ENCODE measurements at regions not wholly inside any gene's neighbourhood (a gene's known extent, or its start where the extent isn't known, plus 50 kb on each side); places are given as distances from the start of the nearest gene placed in this dataset.
"Not testable (repeated sequence)": the region's sequence is repeated elsewhere in the genome, so short reads cannot be mapped to it uniquely, and the experiment has no call there.

DNA sequence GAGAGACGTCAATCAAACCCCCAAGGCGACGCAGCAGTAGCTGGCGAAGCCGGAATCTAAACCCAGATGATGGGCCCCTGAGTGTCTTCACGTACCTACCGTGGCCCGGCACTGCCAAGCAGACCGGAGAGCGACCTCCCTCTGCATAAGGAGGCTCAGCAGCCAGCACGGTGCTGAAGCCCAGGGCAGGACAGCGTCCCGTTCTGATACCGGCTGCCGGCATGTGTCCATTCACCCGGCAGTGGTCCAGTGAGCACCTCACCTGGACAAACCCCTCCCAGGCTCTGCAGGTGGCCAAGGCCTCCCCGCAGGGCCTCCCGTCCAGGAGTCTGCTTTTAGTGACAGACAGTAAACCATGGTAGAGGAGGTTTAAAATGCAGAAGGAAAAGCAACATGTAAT lies 142.0 kb downstream of the BRD1 start:
- H3K4me3 ChIP-seq (ENCODE audit: low read length) = no peak overlapping the region
- H3K4me1 ChIP-seq (ENCODE audit: insufficient read depth, low read length) = no peaks in the 10 kb centered on the region
- no peak overlapping the region for H3K9ac ChIP-seq (ENCODE audit: low read depth, low read length)
- H3K9me3 ChIP-seq (ENCODE audit: insufficient read depth, low read depth, low read length) = no peaks in the 10 kb centered on the region
- H3K27me3 ChIP-seq (ENCODE audit: insufficient read depth, low read length) = no peaks in the 10 kb centered on the region
- no peaks in the 10 kb centered on the region for H3K36me3 ChIP-seq (ENCODE audit: insufficient read depth, low read depth, low read length)
- no peak overlapping the region for H3K27ac ChIP-seq (ENCODE audit: low read length)

DNA sequence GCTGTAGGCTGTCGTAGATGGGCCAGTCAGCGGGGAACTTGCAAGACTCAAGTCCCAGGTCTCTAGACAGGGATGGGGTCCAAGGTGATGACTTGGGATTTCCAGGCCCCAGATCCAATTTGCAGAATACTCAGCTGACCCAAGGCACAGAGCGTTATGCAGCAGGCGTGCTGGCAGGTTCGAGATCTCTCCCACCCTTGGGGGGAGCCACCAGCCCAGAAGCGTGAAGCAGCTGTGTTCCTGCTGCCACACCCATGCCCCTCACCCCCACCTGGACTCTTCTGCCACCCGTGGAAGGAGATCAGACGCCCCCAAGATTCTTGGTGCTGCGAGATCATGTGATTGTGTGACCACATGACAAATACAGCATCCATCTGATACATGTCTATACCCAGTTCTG lies 142.6 kb downstream of the BRD1 start:
- Histone ChIP-seq H3K27me3 (ENCODE audit: insufficient read depth, low read length) (no peaks in the 10 kb centered on the region), H3K4me3 (ENCODE audit: low read length) (no peak overlapping the region), H3K4me1 (ENCODE audit: insufficient read depth, low read length) (no peaks in the 10 kb centered on the region), H3K9ac (ENCODE audit: low read depth, low read length) (no peak overlapping the region), H3K9me3 (ENCODE audit: insufficient read depth, low read depth, low read length) (no peaks in the 10 kb centered on the region), H3K36me3 (ENCODE audit: insufficient read depth, low read depth, low read length) (no peaks in the 10 kb centered on the region), H3K27ac (ENCODE audit: low read length) (no peak overlapping the region)

- H3K27ac ChIP-seq (ENCODE audit: low read length) = no peak overlapping the region
- no peak overlapping the region for H3K9ac ChIP-seq (ENCODE audit: low read depth, low read length)
- no peak overlapping the region for H3K4me3 ChIP-seq (ENCODE audit: low read length)
- no peaks in the 10 kb centered on the region for H3K36me3 ChIP-seq (ENCODE audit: insufficient read depth, low read depth, low read length)
- no peaks in the 10 kb centered on the region for H3K9me3 ChIP-seq (ENCODE audit: insufficient read depth, low read depth, low read length)
- H3K27me3 ChIP-seq (ENCODE audit: insufficient read depth, low read length) = no peaks in the 10 kb centered on the region
- no peaks in the 10 kb centered on the region for H3K4me1 ChIP-seq (ENCODE audit: insufficient read depth, low read length)
These were observed 144.6 kb downstream of the BRD1 start for GRCh38 chr22:49683032-49683431.

- H3K9ac ChIP-seq (ENCODE audit: low read depth, low read length); H3K9me3 ChIP-seq (ENCODE audit: insufficient read depth, low read depth, low read length); H3K4me3 ChIP-seq (ENCODE audit: low read length); H3K4me1 ChIP-seq (ENCODE audit: insufficient read depth, low read length); H3K27me3 ChIP-seq (ENCODE audit: insufficient read depth, low read length); H3K36me3 ChIP-seq (ENCODE audit: insufficient read depth, low read depth, low read length); H3K27ac ChIP-seq (ENCODE audit: low read length): not testable (repeated sequence)
These were observed 146.9 kb downstream of the BRD1 start for GRCh38 chr22:49680819-49681218.

DNA sequence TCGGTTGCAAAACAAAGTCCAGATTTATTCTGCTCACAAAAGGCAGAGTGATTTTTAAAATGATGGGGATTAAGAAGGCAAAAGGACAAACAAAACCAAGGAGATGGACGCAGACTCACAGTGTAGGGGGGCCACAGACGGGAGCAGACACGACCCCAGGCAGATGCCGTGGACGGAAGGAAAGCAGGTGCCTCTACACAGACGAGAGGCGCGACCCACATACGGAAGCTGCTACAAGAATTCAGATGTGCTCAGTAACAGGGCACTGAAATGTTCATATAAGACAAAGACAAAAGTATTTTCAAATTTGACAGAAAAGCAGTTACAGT lies 148.9 kb downstream of the BRD1 start:
- Histone ChIP-seq H3K4me3 (ENCODE audit: low read length) (no peak overlapping the region), H3K36me3 (ENCODE audit: insufficient read depth, low read depth, low read length) (no peaks in the 10 kb centered on the region), H3K9ac (ENCODE audit: low read depth, low read length) (no peak overlapping the region), H3K4me1 (ENCODE audit: insufficient read depth, low read length) (no peaks in the 10 kb centered on the region), H3K27me3 (ENCODE audit: insufficient read depth, low read length) (peaks cover 18% of the 10 kb centered on the region), H3K9me3 (ENCODE audit: insufficient read depth, low read depth, low read length) (no peaks in the 10 kb centered on the region), H3K27ac (ENCODE audit: low read length) (no peak overlapping the region)

- H3K4me3 ChIP-seq (ENCODE audit: low read length) = no peak overlapping the region
- no peaks in the 10 kb centered on the region for H3K36me3 ChIP-seq (ENCODE audit: insufficient read depth, low read depth, low read length)
- H3K4me1 ChIP-seq (ENCODE audit: insufficient read depth, low read length) = no peaks in the 10 kb centered on the region
- no peak overlapping the region for H3K27ac ChIP-seq (ENCODE audit: low read length)
- no peaks in the 10 kb centered on the region for H3K9me3 ChIP-seq (ENCODE audit: insufficient read depth, low read depth, low read length)
- H3K9ac ChIP-seq (ENCODE audit: low read depth, low read length) = no peak overlapping the region
- peaks cover 21% of the 10 kb centered on the region for H3K27me3 ChIP-seq (ENCODE audit: insufficient read depth, low read length)
These were observed 149.4 kb downstream of the BRD1 start for GRCh38 chr22:49678137-49678841.

GRCh38 chr22:49677495-49677889 lies 150.2 kb downstream of the BRD1 start:
- Histone ChIP-seq H3K36me3 (ENCODE audit: insufficient read depth, low read depth, low read length) (no peaks in the 10 kb centered on the region), H3K4me3 (ENCODE audit: low read length) (no peak overlapping the region), H3K27ac (ENCODE audit: low read length) (no peak overlapping the region), H3K4me1 (ENCODE audit: insufficient read depth, low read length) (no peaks in the 10 kb centered on the region), H3K9ac (ENCODE audit: low read depth, low read length) (no peak overlapping the region), H3K9me3 (ENCODE audit: insufficient read depth, low read depth, low read length) (no peaks in the 10 kb centered on the region), H3K27me3 (ENCODE audit: insufficient read depth, low read length) (peaks cover 28% of the 10 kb centered on the region)

DNA sequence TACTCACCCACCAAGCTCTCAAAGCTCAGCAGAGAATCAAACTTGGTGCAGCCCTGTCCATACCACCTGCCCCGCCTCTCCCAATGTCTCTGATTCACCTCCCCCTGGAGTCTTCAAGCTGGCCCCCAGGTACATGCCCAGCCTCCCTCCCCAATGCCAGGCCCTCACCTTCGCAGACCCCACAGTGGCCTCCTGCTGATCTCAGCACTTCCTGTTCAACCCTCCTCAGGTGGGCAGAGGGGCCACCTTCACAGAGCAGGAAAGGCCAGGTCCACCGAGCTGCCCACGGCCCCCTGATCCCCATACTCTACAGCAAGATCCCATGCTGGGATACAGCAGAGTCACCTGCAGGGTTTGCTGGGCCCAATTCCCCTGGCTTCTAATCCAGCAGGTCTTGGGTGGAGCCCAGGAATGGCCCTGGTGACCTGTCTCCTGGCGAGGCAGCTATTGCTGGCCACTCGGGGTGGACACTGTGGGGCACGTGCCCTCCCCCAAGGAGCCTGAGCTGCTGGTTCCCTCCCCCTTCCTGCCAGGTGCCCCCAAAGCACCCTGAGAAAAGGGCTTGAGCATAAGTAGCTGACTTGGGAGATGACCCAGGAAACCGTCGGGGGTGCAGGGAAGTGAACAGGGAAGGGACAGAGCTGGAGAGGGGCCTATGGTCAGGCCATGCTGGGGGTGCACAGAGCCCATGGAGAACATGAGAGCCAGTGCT lies 150.7 kb downstream of the BRD1 start:
- H3K36me3 ChIP-seq (ENCODE audit: insufficient read depth, low read depth, low read length) = no peaks in the 10 kb centered on the region
- H3K9ac ChIP-seq (ENCODE audit: low read depth, low read length) = no peak overlapping the region
- no peak overlapping the region for H3K4me3 ChIP-seq (ENCODE audit: low read length)
- H3K4me1 ChIP-seq (ENCODE audit: insufficient read depth, low read length) = no peaks in the 10 kb centered on the region
- no peaks in the 10 kb centered on the region for H3K9me3 ChIP-seq (ENCODE audit: insufficient read depth, low read depth, low read length)
- H3K27me3 ChIP-seq (ENCODE audit: insufficient read depth, low read length) = peaks cover 33% of the 10 kb centered on the region
- no peak overlapping the region for H3K27ac ChIP-seq (ENCODE audit: low read length)

DNA sequence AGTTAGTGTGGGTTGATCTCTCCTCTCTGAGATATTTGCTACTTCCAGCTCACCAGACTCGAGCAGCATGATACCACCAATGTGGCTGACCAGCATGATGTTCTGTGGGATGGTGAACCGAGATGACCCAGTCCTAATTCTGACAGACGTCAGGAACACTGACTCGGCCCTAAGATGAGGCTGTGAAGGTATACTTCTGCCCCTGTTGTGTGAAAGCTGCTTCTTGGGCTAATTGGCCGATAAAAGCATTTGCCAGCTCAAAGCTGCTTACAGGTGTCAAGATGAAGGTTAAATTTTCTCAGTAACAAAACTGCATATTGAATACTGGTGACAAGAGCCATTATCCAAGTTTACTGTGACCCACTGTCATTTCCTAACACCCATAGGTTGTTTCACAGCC lies 151.4 kb downstream of the BRD1 start:
- no peak overlapping the region for H3K27ac ChIP-seq (ENCODE audit: low read length)
- peaks cover 2% of the 10 kb centered on the region; the same call in 1 of the 2 replicates for H3K4me1 ChIP-seq (ENCODE audit: insufficient read depth, low read length)
- peaks cover 40% of the 10 kb centered on the region for H3K27me3 ChIP-seq (ENCODE audit: insufficient read depth, low read length)
- H3K9ac ChIP-seq (ENCODE audit: low read depth, low read length) = no peak overlapping the region
- no peak overlapping the region for H3K4me3 ChIP-seq (ENCODE audit: low read length)
- no peaks in the 10 kb centered on the region for H3K9me3 ChIP-seq (ENCODE audit: insufficient read depth, low read depth, low read length)
- no peaks in the 10 kb centered on the region for H3K36me3 ChIP-seq (ENCODE audit: insufficient read depth, low read depth, low read length)

GRCh38 chr22:49674479-49675050 lies 153.1 kb downstream of the BRD1 start:
- Histone ChIP-seq H3K9ac (ENCODE audit: low read depth, low read length) (no peak overlapping the region), H3K4me3 (ENCODE audit: low read length) (no peak overlapping the region), H3K9me3 (ENCODE audit: insufficient read depth, low read depth, low read length) (no peaks in the 10 kb centered on the region), H3K27ac (ENCODE audit: low read length) (no peak overlapping the region), H3K27me3 (ENCODE audit: insufficient read depth, low read length) (peaks cover 56% of the 10 kb centered on the region), H3K36me3 (ENCODE audit: insufficient read depth, low read depth, low read length) (no peaks in the 10 kb centered on the region), H3K4me1 (ENCODE audit: insufficient read depth, low read length) (peaks cover 3% of the 10 kb centered on the region; the same call in 1 of the 2 replicates)

DNA sequence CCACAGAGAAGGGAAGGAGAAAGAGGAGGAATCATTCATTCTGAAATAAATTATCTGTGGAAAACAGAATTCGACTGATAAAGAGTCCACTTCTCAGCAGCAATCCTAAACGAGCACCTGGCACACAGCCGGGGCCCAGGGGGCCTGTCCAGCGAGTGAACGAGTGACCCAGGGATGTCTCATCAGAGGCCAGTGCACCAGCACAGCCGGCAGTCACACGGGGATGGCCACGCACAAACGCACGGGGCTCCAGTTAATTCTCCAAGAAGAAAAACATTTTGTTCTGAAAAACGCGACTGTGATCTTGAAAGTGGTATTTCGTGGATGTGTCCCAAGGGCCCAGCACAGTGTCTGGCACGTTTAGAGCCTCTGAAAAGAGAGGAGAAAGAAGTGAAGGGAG lies 154.6 kb downstream of the BRD1 start:
- Histone ChIP-seq H3K4me3 (ENCODE audit: low read length) (no peak overlapping the region), H3K36me3 (ENCODE audit: insufficient read depth, low read depth, low read length) (no peaks in the 10 kb centered on the region), H3K9ac (ENCODE audit: low read depth, low read length) (no peak overlapping the region), H3K4me1 (ENCODE audit: insufficient read depth, low read length) (peaks cover 3% of the 10 kb centered on the region; the same call in 1 of the 2 replicates), H3K27me3 (ENCODE audit: insufficient read depth, low read length) (peaks cover 71% of the 10 kb centered on the region), H3K27ac (ENCODE audit: low read length) (no peak overlapping the region), H3K9me3 (ENCODE audit: insufficient read depth, low read depth, low read length) (peaks cover 3% of the 10 kb centered on the region; the same call in 1 of the 2 replicates)

DNA sequence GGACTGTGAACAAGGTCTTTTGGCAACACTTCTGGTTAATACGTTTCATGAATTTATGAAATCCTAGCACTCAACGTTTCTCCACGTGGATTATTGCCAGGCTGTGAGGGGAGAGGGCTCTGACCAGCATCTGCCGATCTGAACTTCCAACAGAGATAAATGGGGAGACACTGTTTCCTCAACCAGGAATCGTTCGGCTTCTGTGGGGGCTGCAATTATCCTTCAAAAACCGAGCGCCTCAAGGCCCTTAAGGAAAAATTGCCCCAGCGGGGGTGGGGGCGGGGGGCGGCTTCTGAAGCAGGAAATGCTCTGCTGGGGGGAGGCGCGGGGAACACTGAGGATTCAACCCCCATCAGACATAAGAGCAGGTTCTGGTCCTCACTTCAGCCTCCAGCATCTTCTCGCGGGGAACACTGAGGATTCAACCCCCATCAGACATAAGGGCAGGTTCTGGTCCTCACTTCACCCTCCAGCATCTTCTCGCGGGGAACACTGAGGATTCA lies 155.6 kb downstream of the BRD1 start:
- Histone ChIP-seq H3K27ac (ENCODE audit: low read length) (no peak overlapping the region), H3K4me1 (ENCODE audit: insufficient read depth, low read length) (peaks cover 3% of the 10 kb centered on the region; the same call in 1 of the 2 replicates), H3K9me3 (ENCODE audit: insufficient read depth, low read depth, low read length) (peaks cover 3% of the 10 kb centered on the region; the same call in 1 of the 2 replicates), H3K9ac (ENCODE audit: low read depth, low read length) (no peak overlapping the region), H3K36me3 (ENCODE audit: insufficient read depth, low read depth, low read length) (no peaks in the 10 kb centered on the region), H3K27me3 (ENCODE audit: insufficient read depth, low read length) (peaks cover 71% of the 10 kb centered on the region), H3K4me3 (ENCODE audit: low read length) (peak overlapping the region; percentile 61; the same call in 1 of the 2 replicates)

All from iPS-20b (cell line).